A549 (cell line): ENCODE measurements at regions not wholly inside any gene's neighbourhood (a gene's known extent, or its start where the extent isn't known, plus 50 kb on each side); places are given as distances from the start of the nearest gene placed in this dataset.

Experiments used
- BHLHE40 ChIP-seq: IDR thresholded peaks from 2 replicates; pipeline ENCODE4 v1.6.1; 2012; ENCODE audit warnings: low read depth, low read length, inconsistent platforms
- CTCF ChIP-seq: fragments of >200 bp; sonication (Bioruptor Twin); formaldehyde crosslinking; IDR thresholded peaks from 3 replicates; pipeline ENCODE4 v1.5.1; 2016
- EHMT2 ChIP-seq: fragments of 200-600 bp; sonication (generic); IDR thresholded peaks from 2 replicates; pipeline ENCODE4 v1.6.1; 2016; ENCODE audit warnings: antibody characterized with exemption, low read depth, mild to moderate bottlenecking, moderate library complexity
- ELK1 ChIP-seq: fragments of 150-350 bp; IDR thresholded peaks from 2 replicates; pipeline ENCODE4 v1.6.1; 2014; ENCODE audit warnings: low read depth, mild to moderate bottlenecking, low read length
- ESRRA ChIP-seq: fragments of 150-350 bp; IDR thresholded peaks from 2 replicates; pipeline ENCODE4 v1.6.1; 2014; ENCODE audit warnings: mild to moderate bottlenecking, low read length, borderline replicate concordance
- MAX ChIP-seq: IDR thresholded peaks from 2 replicates; pipeline ENCODE4 v1.6.1; 2012
- MAZ ChIP-seq: fragments of 150-350 bp; IDR thresholded peaks from 2 replicates; pipeline ENCODE4 v1.6.1; 2014; ENCODE audit warnings: antibody characterized with exemption, low read depth, low read length, borderline replicate concordance
- MYC ChIP-seq: IDR thresholded peaks from 2 replicates; pipeline ENCODE4 v1.6.1; 2012; ENCODE audit warnings: mild to moderate bottlenecking, inconsistent platforms, low read length, improper control_type of control experiment, borderline replicate concordance
- NPAS2 ChIP-seq: fragments of 250-450 bp; sonication (Bioruptor Pico); IDR thresholded peaks from 2 replicates; pipeline ENCODE4 v1.8.0; 2022; ENCODE audit warnings: mild to moderate bottlenecking, moderate library complexity, borderline replicate concordance
- NR3C1 ChIP-seq: fragments of >200 bp; sonication (Bioruptor Twin); formaldehyde crosslinking; IDR thresholded peaks from 3 replicates; pipeline ENCODE4 v1.6.1; 2017
- POLR2A ChIP-seq: IDR thresholded peaks from 2 replicates; pipeline ENCODE4 v1.6.1; 2012; ENCODE audit warnings: mild to moderate bottlenecking, low read length
- REST ChIP-seq: fragments of 200-600 bp; sonication (generic); IDR thresholded peaks from 2 replicates; pipeline ENCODE4 v1.6.1; 2016; ENCODE audit warnings: antibody characterized with exemption, mild to moderate bottlenecking, moderate library complexity
- USF2 ChIP-seq: fragments of 450-650 bp; IDR thresholded peaks from 2 replicates; pipeline ENCODE4 v1.6.1; 2014; ENCODE audit warnings: antibody characterized with exemption

GRCh38 chr5:74199005-74199404, 441.5 kb downstream of the ENC1 start:
- TF ChIP-seq NPAS2 (CRISPR knock-in tag) (no peak), MAX (no peak), CTCF (no peak), MAZ (no peak), POLR2A (no peak), USF2 (no peak), BHLHE40 (no peak), ESRRA (no peak), MYC (no peak), REST (no peak), ELK1 (no peak), NR3C1 (no peak), EHMT2 (no peak)
